Esophagus squamous epithelium (tissue), 4 donors: ENCODE measurements at regions not wholly inside any gene's neighbourhood (a gene's known extent, or its start where the extent isn't known, plus 50 kb on each side); places are given as distances from the start of the nearest gene placed in this dataset.

Source experiments
- CTCF ChIP-seq, 6 experiments: fragments of 450-650 bp in 4 of 6; fragments of 200-600 bp in 2 of 6; sonication (generic) in 2 of 6; IDR thresholded peaks; one replicate each; pipeline ENCODE4 v1.5.1; 2016 to 2019; ENCODE audit warnings: antibody characterized with exemption in 6 of 6, mild to moderate bottlenecking in 4 of 6, moderate library complexity in 4 of 6
- POLR2A ChIP-seq, 4 donors: fragments of 450-650 bp; IDR thresholded peaks; one replicate each; pipeline ENCODE4 v1.6.1; 2017; ENCODE audit warnings: antibody characterized with exemption in 4 of 4, mild to moderate bottlenecking in 4 of 4, moderate library complexity in 3 of 4

DNA sequence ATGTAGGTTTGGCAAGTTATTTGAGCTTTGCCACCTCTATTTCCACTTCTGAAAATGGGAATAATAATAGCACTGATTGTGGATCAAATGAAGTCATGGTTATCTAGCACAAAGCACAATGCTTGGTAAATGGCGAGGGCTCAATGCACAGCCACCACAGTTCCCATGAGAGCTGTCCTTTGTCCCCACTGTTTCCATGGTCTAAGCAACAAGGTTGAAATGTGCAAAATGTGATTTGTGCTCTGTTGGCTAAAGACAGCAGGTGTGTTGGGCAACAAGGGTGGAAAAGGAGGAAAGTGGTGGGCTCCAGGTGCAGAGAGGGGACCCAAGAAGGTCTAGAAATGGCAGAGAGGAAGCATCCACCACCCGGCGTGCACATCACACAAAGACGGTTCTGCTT lies 200.5 kb downstream of the TRIM29 start:
- TF ChIP-seq CTCF (IDR thresholded peaks at IDR 0.05) (no peak), POLR2A (IDR thresholded peaks at IDR 0.05) (no peak)
